HUES64 (cell line): ENCODE measurements at regions not wholly inside any gene's neighbourhood (a gene's known extent, or its start where the extent isn't known, plus 50 kb on each side); places are given as distances from the start of the nearest gene placed in this dataset.

Source experiments
- H3K27ac ChIP-seq: 2 replicates; pipeline ENCODE4 v1.7.0; 2013; ENCODE audit warnings: low read depth, low read length, inconsistent platforms
- H3K27me3 ChIP-seq: 2 replicates; pipeline ENCODE4 v1.6.1; 2013; ENCODE audit warnings: mild to moderate bottlenecking, low read length; ENCODE audit not compliant: insufficient read depth
- H3K36me3 ChIP-seq: 2 replicates; pipeline ENCODE4 v1.6.1; 2013; ENCODE audit warnings: mild to moderate bottlenecking, low read length; ENCODE audit not compliant: insufficient read depth
- H3K4me1 ChIP-seq: 2 replicates; pipeline ENCODE4 v1.6.1; 2013; ENCODE audit warnings: mild to moderate bottlenecking, low read length, moderate library complexity; ENCODE audit not compliant: insufficient read depth
- H3K4me3 ChIP-seq: 2 replicates; pipeline ENCODE4 v1.5.1; 2013; ENCODE audit warnings: mild to moderate bottlenecking, low read length, moderate library complexity
- H3K9ac ChIP-seq: 2 replicates; pipeline ENCODE4 v1.6.1; 2013; ENCODE audit warnings: mild to moderate bottlenecking, low read depth, low read length
- H3K9me3 ChIP-seq: 2 replicates; pipeline ENCODE4 v1.6.1; 2013; ENCODE audit warnings: low read depth, low read length; ENCODE audit not compliant: insufficient read depth
- whole genome bisulfite sequencing: fragments of 150-250, 120-280 bp; methylation state at CpG from one replicate; pipeline ENCODE4 v1.1.7; 2013; ENCODE audit warnings: missing lambda C conversion rate; 5-methylcytosine and 5-hydroxymethylcytosine counted together

DNA sequence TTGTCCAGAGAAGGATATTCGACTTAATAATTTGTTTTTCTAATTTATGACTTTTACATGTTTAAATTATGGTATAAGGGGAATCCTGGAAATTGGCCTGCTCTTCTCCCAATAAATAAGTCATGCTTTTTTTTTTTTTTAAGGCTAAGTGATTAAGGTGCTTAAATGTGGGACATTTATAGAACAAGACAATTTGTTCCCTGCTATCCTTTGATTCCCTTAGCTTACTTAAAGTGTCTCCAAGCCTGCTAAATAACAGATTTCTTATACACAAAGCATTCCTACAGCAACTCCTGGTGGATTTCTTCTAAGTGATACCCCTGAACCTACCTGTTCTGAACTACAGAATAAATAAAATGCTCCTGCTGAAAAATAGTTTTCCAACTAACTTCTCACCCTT is 233.0 kb upstream of the UGT8 start:
- Histone ChIP-seq H3K36me3 (no peaks in the 10 kb centered on the region), H3K27ac (no peak overlapping the region; the same call in 1 of the 2 replicates), H3K27me3 (no peaks in the 10 kb centered on the region), H3K4me3 (no peak overlapping the region), H3K9ac (no peak overlapping the region), H3K4me1 (no peaks in the 10 kb centered on the region), H3K9me3 (no peaks in the 10 kb centered on the region)
- WGBS, result 100% methylated on average over 1 of the region's 1 CpG

DNA sequence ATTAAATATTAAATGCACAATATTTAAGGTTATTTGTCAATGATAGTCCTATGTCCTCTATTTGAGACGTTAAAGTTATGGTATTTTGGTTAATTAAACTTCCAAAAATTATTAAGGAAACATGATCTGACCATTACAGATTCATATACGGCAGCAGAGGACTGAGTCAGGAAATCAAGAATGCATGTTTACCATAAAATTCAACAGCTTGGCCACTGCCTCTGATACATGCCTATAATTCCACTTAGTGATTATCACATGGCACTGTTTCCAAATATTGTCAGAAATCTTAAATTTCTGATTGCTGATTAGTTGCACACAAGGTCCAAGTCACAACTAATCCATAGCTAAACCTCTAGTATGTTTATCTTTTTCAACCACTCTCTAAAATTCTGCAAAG is 232.2 kb upstream of the UGT8 start:
- 94% methylated on average over 1 of the region's 2 CpGs for WGBS
- no peaks in the 10 kb centered on the region for H3K9me3 ChIP-seq
- no peak overlapping the region for H3K27ac ChIP-seq
- no peaks in the 10 kb centered on the region for H3K27me3 ChIP-seq
- no peaks in the 10 kb centered on the region for H3K4me1 ChIP-seq
- H3K9ac ChIP-seq, result no peak overlapping the region
- H3K4me3 ChIP-seq, result no peak overlapping the region
- no peaks in the 10 kb centered on the region for H3K36me3 ChIP-seq

DNA sequence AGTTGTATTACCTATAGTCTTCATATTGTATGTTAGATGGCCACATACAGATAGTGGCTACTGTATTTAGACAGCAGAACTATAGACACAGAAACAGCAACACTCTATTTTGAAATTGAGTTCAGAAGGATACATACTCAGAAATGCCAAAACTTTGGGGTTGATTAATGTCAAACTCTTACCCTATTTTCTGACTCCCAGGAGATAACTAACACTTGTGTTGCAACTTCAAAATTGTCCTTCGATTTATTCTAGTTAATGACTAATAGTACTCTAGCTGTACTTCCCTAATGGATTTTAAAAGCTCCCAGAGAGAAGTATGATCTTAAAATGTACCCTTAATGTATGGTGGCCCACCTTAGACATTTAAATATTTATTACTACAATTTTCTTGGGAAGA is 229.9 kb upstream of the UGT8 start:
- Histone ChIP-seq H3K9me3 (no peaks in the 10 kb centered on the region), H3K4me3 (no peak overlapping the region), H3K36me3 (no peaks in the 10 kb centered on the region), H3K27ac (no peak overlapping the region), H3K4me1 (no peaks in the 10 kb centered on the region), H3K9ac (no peak overlapping the region), H3K27me3 (no peaks in the 10 kb centered on the region)
- no CpG with 5 or more reads among the region's 1 CpG for WGBS

DNA sequence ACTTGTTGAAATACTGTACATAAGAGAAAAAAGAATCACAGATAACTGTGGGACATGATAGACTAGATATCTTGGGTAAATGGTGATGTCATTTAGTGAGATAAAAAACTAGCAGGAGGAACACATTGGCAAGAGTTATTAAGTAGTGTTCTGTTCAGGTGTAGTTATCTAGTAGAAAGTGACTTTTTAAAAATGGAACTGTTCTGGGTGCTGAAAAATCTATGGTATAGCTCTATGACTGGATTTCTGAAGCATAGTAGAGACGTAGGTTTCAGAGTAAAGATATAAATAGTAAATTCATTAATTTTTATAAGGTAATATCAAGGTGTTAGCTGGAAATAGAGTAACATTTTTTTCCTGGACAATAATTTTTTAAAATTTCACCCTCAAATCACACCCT is 225.1 kb upstream of the UGT8 start:
- Histone ChIP-seq H3K36me3 (no peaks in the 10 kb centered on the region), H3K9ac (no peak overlapping the region), H3K27ac (no peak overlapping the region), H3K4me1 (no peaks in the 10 kb centered on the region), H3K27me3 (no peaks in the 10 kb centered on the region), H3K4me3 (no peak overlapping the region), H3K9me3 (no peaks in the 10 kb centered on the region)
- no CpG with 5 or more reads among the region's 1 CpG for WGBS

DNA sequence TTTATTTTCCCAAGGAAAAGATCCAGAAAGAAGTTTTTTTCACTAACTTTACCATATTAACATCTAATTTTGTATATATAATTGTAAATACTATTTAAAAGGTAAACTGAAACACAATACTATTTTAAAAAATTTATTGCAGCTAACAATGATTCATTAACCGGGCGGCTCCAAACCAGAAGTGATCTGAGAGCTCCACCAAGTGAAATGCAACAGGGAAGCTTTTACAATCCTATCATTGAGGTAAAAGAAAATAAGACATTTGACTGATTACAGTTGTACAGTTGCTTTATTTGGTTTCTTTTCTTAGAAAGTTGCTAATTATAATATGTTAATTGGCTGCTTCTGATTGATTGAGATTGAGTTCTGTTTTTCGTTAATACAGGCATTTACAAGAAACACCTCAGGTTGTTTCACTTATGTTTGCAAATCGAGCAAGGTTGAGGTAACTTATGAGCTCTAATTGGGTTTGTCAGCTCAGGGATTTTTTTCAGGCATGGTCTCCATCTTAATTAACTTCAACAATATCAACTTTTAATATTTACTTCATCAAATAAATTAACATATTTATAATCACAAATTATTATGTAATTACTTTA is 220.2 kb upstream of the UGT8 start:
- no peaks in the 10 kb centered on the region for H3K27me3 ChIP-seq
- H3K9ac ChIP-seq, result no peak overlapping the region
- no peak overlapping the region for H3K27ac ChIP-seq
- H3K36me3 ChIP-seq, result no peaks in the 10 kb centered on the region
- WGBS, result 94% methylated on average over 4 of the region's 4 CpGs
- H3K9me3 ChIP-seq, result no peaks in the 10 kb centered on the region
- no peak overlapping the region for H3K4me3 ChIP-seq
- no peaks in the 10 kb centered on the region for H3K4me1 ChIP-seq

DNA sequence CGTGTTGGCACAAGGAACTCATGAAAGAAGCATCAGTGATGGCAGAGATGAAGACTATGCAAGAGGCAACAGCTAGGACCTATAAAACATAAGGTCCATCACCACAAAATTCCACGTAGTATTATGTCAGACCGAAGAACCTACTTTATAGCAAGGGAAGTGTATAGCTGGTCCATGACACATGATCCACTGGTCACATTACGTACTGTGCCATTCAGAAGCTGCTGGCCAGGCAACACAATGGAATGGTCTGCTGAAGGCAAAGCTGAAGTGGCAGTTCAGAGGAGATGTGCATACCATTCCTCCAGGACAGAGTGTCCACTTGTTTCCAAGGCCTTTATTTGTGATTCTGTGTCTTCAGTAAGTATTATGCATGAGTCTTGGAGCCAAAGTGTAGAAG is 215.5 kb upstream of the UGT8 start:
- Histone ChIP-seq H3K36me3 (no peaks in the 10 kb centered on the region), H3K4me3 (no peak overlapping the region), H3K4me1 (peaks cover 4% of the 10 kb centered on the region; the same call in 1 of the 2 replicates), H3K9me3 (no peaks in the 10 kb centered on the region), H3K27me3 (no peaks in the 10 kb centered on the region), H3K27ac (no peak overlapping the region), H3K9ac (no peak overlapping the region)
- WGBS, result 94% methylated on average over 4 of the region's 4 CpGs

DNA sequence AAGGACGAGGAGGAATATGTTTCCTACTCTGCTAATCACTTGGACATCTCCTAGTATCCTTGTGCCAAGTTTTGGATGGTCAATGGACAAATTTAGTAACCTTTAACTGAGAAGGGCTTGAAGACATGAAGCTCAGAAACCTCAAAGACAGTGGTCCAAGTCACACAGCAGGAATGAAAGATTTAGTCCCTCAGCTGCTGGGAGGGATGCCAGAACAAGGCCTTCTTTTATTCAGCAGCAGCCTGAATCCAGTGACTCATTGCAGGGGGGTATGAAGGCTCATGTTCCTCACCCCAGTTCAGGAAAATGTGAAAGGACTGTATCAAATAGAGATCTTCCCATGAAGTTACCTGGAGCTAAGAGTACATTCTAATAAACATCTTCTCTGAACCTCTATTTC is 214.9 kb upstream of the UGT8 start:
- peaks cover 4% of the 10 kb centered on the region; the same call in 1 of the 2 replicates for H3K4me1 ChIP-seq
- no peak overlapping the region for H3K9ac ChIP-seq
- H3K36me3 ChIP-seq, result no peaks in the 10 kb centered on the region
- no peak overlapping the region for H3K4me3 ChIP-seq
- H3K9me3 ChIP-seq, result no peaks in the 10 kb centered on the region
- WGBS, result 100% methylated on average over 1 of the region's 1 CpG
- H3K27ac ChIP-seq, result no peak overlapping the region
- no peaks in the 10 kb centered on the region for H3K27me3 ChIP-seq

DNA sequence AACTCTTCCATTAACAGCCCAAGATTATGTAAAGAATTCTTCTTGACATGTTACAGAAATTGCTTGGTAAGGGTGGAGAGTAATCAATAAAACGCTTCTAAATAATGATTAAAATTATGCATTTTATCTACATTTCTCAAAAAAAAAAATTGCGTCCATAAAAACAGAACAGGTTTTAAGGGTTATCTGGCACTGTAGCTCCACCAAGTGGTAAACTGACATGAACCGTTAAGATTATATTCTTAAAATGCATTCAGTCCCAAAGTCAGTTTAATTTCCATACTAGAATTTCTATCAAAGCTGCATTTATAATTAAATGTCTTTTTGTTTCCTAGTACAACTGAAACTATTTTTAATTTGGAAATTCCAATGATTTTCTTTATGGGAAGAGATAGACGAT is 214.0 kb upstream of the UGT8 start:
- Histone ChIP-seq H3K4me3 (no peak overlapping the region), H3K9ac (no peak overlapping the region), H3K9me3 (no peaks in the 10 kb centered on the region), H3K27ac (no peak overlapping the region), H3K4me1 (peaks cover 4% of the 10 kb centered on the region; the same call in 1 of the 2 replicates), H3K27me3 (no peaks in the 10 kb centered on the region), H3K36me3 (no peaks in the 10 kb centered on the region)
- 58% methylated on average over 2 of the region's 4 CpGs for WGBS

DNA sequence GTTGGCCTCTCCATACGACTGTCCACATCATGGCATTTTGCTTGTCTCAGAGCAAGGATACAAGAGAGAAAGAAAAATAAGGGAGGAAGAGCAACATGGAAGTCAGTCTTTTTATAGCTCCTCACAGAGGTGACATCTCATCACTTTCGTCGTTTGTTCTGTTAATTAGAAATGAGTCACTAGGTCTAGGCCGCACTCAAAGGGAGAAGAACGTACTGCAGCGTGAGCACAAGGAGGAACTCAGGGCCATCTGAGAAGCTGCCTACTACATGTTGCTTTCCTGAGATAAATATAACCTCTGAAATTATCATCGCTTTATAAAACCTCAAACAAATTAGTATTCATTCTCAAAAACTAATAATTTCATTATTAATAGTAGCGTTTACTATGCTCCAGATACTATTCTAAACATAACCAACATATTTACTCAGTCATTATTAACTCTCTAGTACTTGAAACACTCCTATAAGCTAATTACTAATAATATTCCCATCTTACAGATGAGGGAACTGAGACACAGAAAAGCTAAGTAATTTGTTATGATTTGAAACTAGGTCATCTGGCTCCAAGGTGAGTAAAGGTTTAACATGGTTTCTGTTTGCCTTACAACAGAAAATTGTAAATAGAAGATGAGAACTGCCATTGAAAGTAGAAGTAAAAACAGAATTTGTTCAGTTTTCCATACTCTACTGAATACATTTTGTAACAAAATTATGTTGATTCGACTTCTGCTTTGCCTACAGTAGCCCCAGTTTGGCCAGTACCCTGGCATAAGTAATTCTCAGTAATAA is 213.2 kb upstream of the UGT8 start:
- H3K27me3 ChIP-seq, result no peaks in the 10 kb centered on the region
- no peaks in the 10 kb centered on the region for H3K36me3 ChIP-seq
- no peak overlapping the region for H3K27ac ChIP-seq
- no peak overlapping the region for H3K9ac ChIP-seq
- H3K4me3 ChIP-seq, result no peak overlapping the region
- 81% methylated on average over 8 of the region's 9 CpGs for WGBS
- no peaks in the 10 kb centered on the region for H3K9me3 ChIP-seq
- H3K4me1 ChIP-seq, result peaks cover 4% of the 10 kb centered on the region; the same call in 1 of the 2 replicates

DNA sequence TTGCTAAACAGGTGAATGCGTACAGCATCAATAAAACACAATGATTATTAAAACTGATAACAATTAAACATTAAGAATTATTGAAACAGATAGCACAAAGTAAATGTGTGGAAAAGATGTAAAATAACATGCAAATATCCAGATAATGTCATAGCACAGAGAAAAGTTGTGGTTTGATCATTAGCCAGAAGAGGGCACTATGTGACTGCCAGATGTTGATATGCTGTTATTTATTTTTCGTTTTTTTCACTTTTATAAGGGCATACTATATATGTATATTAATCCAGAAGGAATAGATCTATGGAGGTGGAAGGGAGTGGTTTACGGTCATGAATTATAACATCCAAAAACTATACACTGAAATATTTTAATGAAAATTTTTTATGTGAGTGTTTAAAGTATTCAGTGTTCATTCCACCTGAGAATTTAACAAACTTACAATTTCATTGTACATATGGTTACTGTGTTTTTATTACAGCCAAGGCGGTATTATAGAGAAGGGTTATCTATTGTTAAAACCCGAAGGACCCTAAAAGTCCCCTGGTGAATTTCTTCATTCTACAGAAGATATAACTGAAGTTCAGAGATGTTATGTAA is 211.9 kb upstream of the UGT8 start:
- no peak overlapping the region for H3K4me3 ChIP-seq
- no peaks in the 10 kb centered on the region for H3K27me3 ChIP-seq
- 68% methylated on average over 2 of the region's 5 CpGs for WGBS
- H3K9ac ChIP-seq, result no peak overlapping the region
- peaks cover 4% of the 10 kb centered on the region; the same call in 1 of the 2 replicates for H3K4me1 ChIP-seq
- no peaks in the 10 kb centered on the region for H3K36me3 ChIP-seq
- no peaks in the 10 kb centered on the region for H3K9me3 ChIP-seq
- H3K27ac ChIP-seq, result no peak overlapping the region

DNA sequence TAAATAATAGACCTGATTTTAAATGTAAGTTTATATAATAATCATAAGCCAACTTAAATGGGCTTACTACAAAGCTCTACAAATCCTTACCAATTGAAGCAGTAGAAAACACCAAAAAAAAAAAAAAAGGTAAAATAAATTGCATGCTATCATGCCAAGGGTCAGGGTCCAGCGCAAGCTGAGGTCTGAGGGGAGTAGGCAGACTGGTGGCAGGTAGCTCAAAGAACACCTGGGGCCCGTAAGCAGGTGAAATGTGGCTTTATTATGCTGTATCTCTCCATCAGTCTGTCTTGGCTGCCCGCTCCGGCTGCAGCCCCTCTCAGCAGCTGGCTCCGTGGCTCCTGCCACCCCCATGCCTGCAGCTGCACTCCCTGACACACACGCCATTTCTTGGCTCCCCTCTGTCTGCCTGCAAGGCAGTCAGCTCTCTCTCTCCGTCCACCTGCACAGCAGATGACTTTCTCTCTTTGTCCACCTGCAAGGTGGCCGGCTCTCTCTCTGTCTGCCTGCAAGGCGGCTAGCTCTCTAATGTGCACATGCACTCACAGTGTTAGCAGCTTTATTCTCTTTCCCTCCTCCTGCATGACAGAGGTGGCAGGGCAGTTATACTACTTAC is 209.4 kb upstream of the UGT8 start:
- no peak overlapping the region for H3K4me3 ChIP-seq
- WGBS, result 86% methylated on average over 9 of the region's 9 CpGs
- H3K27me3 ChIP-seq, result no peaks in the 10 kb centered on the region

More for the DNA sequence above, 209.4 kb upstream of the UGT8 start:
- H3K27ac ChIP-seq, result no peak overlapping the region
- peaks cover 4% of the 10 kb centered on the region; the same call in 1 of the 2 replicates for H3K4me1 ChIP-seq
- no peaks in the 10 kb centered on the region for H3K36me3 ChIP-seq
- no peak overlapping the region for H3K9ac ChIP-seq
- no peaks in the 10 kb centered on the region for H3K9me3 ChIP-seq
